Chondrocyte (in vitro differentiated cells): ENCODE measurements at regions not wholly inside any gene's neighbourhood (a gene's known extent, or its start where the extent isn't known, plus 50 kb on each side); places are given as distances from the start of the nearest gene placed in this dataset.

ENCODE experiments used
- DNase-seq: peaks from one replicate; pipeline ENCODE4 v3.0.0; 2021; ENCODE audit warnings: mixed read lengths, low spot score
- H3K27ac Mint-ChIP-seq: one replicate; pipeline ENCODE4 v1.8.0; 2021; ENCODE audit warnings: mild to moderate bottlenecking, moderate library complexity, mixed read lengths; ENCODE audit not compliant: unreplicated experiment
- H3K27me3 Mint-ChIP-seq: 2 replicates; pipeline ENCODE4 v1.8.0; 2021; ENCODE audit warnings: low read depth, mixed read lengths
- H3K36me3 Mint-ChIP-seq: 2 replicates; pipeline ENCODE4 v1.8.0; 2021; ENCODE audit warnings: low read depth, mixed read lengths
- H3K4me1 Mint-ChIP-seq: 2 replicates; pipeline ENCODE4 v1.8.0; 2021; ENCODE audit warnings: low read depth, mild to moderate bottlenecking, mixed read lengths
- H3K4me3 Mint-ChIP-seq: one replicate; pipeline ENCODE4 v1.8.0; 2021; ENCODE audit warnings: mild to moderate bottlenecking, moderate library complexity, mixed read lengths; ENCODE audit not compliant: unreplicated experiment
- H3K9me3 Mint-ChIP-seq: 2 replicates; pipeline ENCODE4 v1.8.0; 2021; ENCODE audit warnings: low read depth, mixed read lengths
- CTCF ChIP-seq: fragments of 200-600 bp; sonication (generic); IDR thresholded peaks from 2 replicates; pipeline ENCODE4 v1.5.0; 2021; ENCODE audit warnings: antibody characterized with exemption, mild to moderate bottlenecking, moderate library complexity

DNA sequence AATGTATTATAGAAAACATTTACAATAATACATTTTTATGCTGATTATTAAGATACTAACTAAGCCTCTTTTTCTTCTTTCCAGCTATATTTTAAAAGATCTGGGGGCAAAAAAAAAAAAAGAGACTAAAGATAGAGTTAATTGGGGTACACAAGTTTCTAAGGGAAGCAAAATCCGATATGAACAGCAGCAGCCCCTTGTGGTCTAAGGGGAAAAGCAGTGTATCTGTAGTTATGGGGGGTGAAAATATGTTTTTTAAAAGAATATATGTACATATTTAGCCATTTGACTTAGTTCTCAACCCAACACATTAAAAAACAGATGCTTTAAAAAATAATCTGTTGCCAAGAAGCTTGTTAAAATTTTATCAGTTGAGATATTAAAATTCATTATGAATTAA, 134.3 kb upstream of the POU5F2 start:
- H3K27me3 Mint-ChIP-seq, result no peaks in the 10 kb centered on the region
- no peak overlapping the region for H3K4me3 Mint-ChIP-seq
- no peak for DNase-seq
- peaks cover under 1% of the 10 kb centered on the region for H3K4me1 Mint-ChIP-seq
- H3K9me3 Mint-ChIP-seq, result no peaks in the 10 kb centered on the region
- H3K36me3 Mint-ChIP-seq, result no peaks in the 10 kb centered on the region
- H3K27ac Mint-ChIP-seq, result no peak overlapping the region
- peak; percentile 48 for TF ChIP-seq CTCF

DNA sequence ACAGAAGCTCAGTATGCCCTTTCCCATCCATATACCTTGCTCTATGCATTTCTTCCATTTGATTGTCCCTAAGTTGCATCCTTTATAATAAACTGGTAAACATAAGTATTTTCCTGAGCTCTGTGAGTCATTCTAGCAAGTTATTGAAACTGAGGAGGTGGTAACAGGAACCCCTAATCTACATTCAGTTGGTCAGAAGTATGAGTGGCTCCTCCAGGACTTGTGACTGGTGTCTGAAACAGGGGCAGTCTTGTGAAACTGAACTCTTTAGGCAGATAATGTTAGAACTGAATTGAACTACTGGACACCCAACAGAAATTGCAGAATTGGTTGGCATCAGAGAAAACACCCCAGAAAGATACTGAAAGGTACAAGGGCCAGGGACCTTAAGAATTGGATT, 133.1 kb upstream of the POU5F2 start:
- no peaks in the 10 kb centered on the region for H3K9me3 Mint-ChIP-seq

DNA sequence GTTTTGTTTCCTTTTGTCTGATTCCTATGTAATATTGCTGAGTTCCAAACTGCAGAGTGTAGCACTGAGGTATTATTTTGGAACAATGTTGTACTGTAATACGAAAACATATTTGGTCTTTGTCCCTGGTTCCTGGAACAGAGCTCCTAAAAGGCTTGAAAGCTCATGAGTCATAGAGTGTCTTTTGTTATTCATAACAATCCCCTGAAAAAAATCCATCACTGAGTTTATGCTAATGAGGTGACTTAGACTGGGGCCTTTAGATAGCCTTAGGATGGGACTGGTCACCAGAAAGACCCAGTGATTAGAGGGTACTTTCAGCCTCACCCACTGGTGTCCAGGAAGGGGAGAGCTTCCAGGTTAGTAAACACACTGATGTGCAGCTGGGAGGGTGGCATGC, 132.7 kb upstream of the POU5F2 start:
- TF ChIP-seq CTCF, result no peak
- Mint-ChIP-seq H3K27ac (no peak overlapping the region), H3K27me3 (no peaks in the 10 kb centered on the region), H3K4me3 (no peak overlapping the region), H3K9me3 (no peaks in the 10 kb centered on the region), H3K4me1 (no peaks in the 10 kb centered on the region), H3K36me3 (no peaks in the 10 kb centered on the region)
- DNase-seq, result no peak

More for the DNA sequence above, 133.1 kb upstream of the POU5F2 start:
- H3K4me3 Mint-ChIP-seq, result no peak overlapping the region
- no peak for DNase-seq
- TF ChIP-seq CTCF, result no peak
- no peak overlapping the region for H3K27ac Mint-ChIP-seq
- H3K27me3 Mint-ChIP-seq, result no peaks in the 10 kb centered on the region
- no peaks in the 10 kb centered on the region for H3K4me1 Mint-ChIP-seq
- H3K36me3 Mint-ChIP-seq, result no peaks in the 10 kb centered on the region

GRCh38 chr5:93873211-93873736, 131.9 kb upstream of the POU5F2 start:
- Mint-ChIP-seq H3K4me1 (no peaks in the 10 kb centered on the region), H3K27ac (no peak overlapping the region), H3K4me3 (no peak overlapping the region), H3K36me3 (no peaks in the 10 kb centered on the region), H3K9me3 (no peaks in the 10 kb centered on the region), H3K27me3 (no peaks in the 10 kb centered on the region)
- DNase-seq, result no peak
- no peak for TF ChIP-seq CTCF

DNA sequence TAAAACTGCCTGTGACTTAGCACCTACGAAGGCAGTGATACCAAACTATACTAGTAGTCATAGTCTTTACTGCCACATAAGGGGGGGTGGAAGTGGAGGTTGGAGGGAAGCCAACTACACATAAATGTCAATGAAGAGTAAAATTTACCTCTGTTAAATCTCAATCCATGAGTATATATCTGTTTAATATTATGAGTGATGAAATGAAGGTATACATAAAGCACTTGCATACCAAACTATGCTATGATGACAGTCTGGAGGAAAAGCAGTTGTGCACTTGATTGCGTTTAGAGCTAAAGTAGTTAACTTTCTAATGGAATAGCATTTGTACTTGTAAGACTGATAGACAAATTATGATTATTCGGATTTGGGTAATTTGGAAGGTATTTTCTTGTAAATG, 129.2 kb upstream of the POU5F2 start:
- no peak for TF ChIP-seq CTCF
- no peaks in the 10 kb centered on the region for H3K9me3 Mint-ChIP-seq
- H3K27ac Mint-ChIP-seq, result no peak overlapping the region
- H3K4me3 Mint-ChIP-seq, result no peak overlapping the region
- no peak for DNase-seq
- H3K36me3 Mint-ChIP-seq, result no peaks in the 10 kb centered on the region
- H3K27me3 Mint-ChIP-seq, result no peaks in the 10 kb centered on the region
- H3K4me1 Mint-ChIP-seq, result no peaks in the 10 kb centered on the region
